HCT116 (cell line): ENCODE measurements at regions not wholly inside any gene's neighbourhood (a gene's known extent, or its start where the extent isn't known, plus 50 kb on each side); places are given as distances from the start of the nearest gene placed in this dataset.

Source experiments
- CTCF ChIP-seq, 3 experiments: fragments of 200-600 bp in 1 of 3; sonication (generic) in 1 of 3; IDR thresholded peaks in 2 of 3; conservative IDR thresholded peaks in 1 of 3; 2 replicates each; pipeline ENCODE4 v1.5.1; 2012 to 2017; ENCODE audit warnings: low read depth in 2 of 3, low read length in 2 of 3, antibody characterized with exemption in 1 of 3, borderline replicate concordance in 1 of 3, control low read depth in 1 of 3, mild to moderate bottlenecking in 1 of 3, mixed read lengths in 1 of 3, mixed run types in 1 of 3, moderate library complexity in 1 of 3; ENCODE audit not compliant: insufficient read depth in 1 of 3
- EZH2phosphoT487 ChIP-seq: fragments of 200-600 bp; IDR thresholded peaks from 2 replicates; pipeline ENCODE4 v1.6.1; 2018; ENCODE audit warnings: antibody characterized with exemption, borderline replicate concordance
- POLR2A ChIP-seq: IDR thresholded peaks from 2 replicates; pipeline ENCODE4 v1.7.0; 2011; ENCODE audit warnings: borderline replicate concordance; ENCODE audit not compliant: insufficient read depth, insufficient read length; ENCODE audit errors: extremely low read depth
- POLR2AphosphoS5 ChIP-seq: IDR thresholded peaks from 2 replicates; pipeline ENCODE4 v1.6.1; 2011; ENCODE audit warnings: mild to moderate bottlenecking, low read depth, low read length, moderate library complexity
- REST ChIP-seq: IDR thresholded peaks from 2 replicates; pipeline ENCODE4 v1.6.1; 2012; ENCODE audit warnings: low read depth
- SIN3A ChIP-seq: IDR thresholded peaks from 2 replicates; pipeline ENCODE4 v1.6.1; 2012; ENCODE audit warnings: low read depth
- TCF7L2 ChIP-seq: IDR thresholded peaks from 2 replicates; pipeline ENCODE4 v1.7.0; 2011; ENCODE audit warnings: borderline replicate concordance, inconsistent platforms; ENCODE audit not compliant: insufficient read depth, insufficient read length; ENCODE audit errors: extremely low read depth

GRCh38 chr12:17035372-17035771 lies 429.4 kb upstream of the LMO3 start:
- TF ChIP-seq CTCF (IDR thresholded peaks at IDR 0.05 in 2 of 3, conservative IDR thresholded peaks at IDR 0.05 in 1 of 3; ENCODE audit: borderline replicate concordance in 1 of 3, insufficient read depth in 1 of 3, low read depth in 2 of 3, low read length in 2 of 3) (no peak), REST (no peak), TCF7L2 (no peak), POLR2AphosphoS5 (no peak), SIN3A (no peak), POLR2A (no peak), EZH2phosphoT487 (no peak)
